ENCODE measurements at regions not wholly inside any gene's neighbourhood (a gene's known extent, or its start where the extent isn't known, plus 50 kb on each side); places are given as distances from the start of the nearest gene placed in this dataset.

DNA sequence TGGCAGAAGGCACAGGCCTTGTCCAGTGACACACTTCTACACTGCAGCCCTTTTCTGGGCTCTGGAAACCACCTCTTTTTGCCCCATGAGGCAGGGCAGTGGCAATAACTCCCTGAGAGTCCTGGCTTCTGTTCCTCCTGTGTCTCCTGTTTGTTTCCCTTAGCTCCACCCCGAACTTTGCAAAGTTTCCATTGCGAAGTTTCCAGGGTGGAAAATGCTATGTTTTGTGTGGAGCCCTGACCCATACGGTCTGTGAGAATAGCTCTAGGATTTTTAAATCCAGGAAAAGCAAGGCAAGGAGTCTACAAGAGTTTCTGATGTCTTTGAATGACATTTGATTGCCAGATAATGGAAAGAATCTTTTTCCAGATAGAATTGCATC is 92.2 kb upstream of the AKR1E2 start:
- H3K4me3 ChIP-seq (ENCODE audit: low read depth, low read length): no peak overlapping the region
- DNase-seq (ENCODE audit: low read depth): no peak
- TF ChIP-seq, protein P1, sequence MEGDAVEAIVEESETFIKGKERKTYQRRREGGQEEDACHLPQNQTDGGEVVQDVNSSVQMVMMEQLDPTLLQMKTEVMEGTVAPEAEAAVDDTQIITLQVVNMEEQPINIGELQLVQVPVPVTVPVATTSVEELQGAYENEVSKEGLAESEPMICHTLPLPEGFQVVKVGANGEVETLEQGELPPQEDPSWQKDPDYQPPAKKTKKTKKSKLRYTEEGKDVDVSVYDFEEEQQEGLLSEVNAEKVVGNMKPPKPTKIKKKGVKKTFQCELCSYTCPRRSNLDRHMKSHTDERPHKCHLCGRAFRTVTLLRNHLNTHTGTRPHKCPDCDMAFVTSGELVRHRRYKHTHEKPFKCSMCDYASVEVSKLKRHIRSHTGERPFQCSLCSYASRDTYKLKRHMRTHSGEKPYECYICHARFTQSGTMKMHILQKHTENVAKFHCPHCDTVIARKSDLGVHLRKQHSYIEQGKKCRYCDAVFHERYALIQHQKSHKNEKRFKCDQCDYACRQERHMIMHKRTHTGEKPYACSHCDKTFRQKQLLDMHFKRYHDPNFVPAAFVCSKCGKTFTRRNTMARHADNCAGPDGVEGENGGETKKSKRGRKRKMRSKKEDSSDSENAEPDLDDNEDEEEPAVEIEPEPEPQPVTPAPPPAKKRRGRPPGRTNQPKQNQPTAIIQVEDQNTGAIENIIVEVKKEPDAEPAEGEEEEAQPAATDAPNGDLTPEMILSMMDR (IDR thresholded peaks at IDR 0.05; ENCODE audit: low read depth, low read length): no peak
- TF ChIP-seq MAX (IDR thresholded peaks at IDR 0.05; ENCODE audit: low read depth, low read length) (no peak), MYC (IDR thresholded peaks at IDR 0.05; ENCODE audit: low read depth, low read length) (no peak), POLR2A (IDR thresholded peaks at IDR 0.05; ENCODE audit: extremely low read depth, insufficient read length) (no peak)

DNA sequence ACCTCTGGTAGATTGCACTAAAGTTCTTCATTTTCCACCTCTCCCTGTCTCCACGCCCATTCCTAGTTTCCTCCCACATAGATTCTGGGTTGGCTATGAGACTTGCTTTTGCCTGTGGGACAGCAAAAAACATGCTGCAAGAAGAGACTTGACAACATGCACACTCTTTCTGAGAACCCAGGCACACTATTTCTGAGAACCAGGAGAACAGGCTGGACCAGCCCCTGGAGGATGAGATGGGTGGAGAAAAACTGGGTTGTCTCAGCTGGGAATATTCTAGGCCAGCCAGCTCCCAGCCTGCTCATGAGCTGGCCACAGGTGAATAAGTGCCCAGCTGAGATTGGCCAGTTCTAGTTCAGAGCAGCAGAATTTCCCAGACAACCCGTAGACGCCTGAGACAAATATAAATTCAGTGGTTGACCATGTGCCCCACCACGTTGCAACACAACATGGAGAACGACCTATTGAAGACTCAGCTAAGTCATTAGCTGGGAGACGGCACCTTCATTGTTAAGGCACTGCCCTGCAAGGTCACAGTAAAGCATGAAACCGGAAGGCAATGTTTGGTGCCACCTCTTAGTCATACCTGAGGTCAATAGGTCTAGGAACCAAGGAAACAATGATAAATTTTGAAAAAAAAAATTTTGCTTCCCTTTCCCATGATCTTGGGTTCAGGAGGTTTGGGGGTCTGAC is 92.7 kb upstream of the AKR1E2 start:
- TF ChIP-seq MYC (IDR thresholded peaks at IDR 0.05; ENCODE audit: low read depth, low read length) (no peak), MAX (IDR thresholded peaks at IDR 0.05; ENCODE audit: low read depth, low read length) (no peak), POLR2A (IDR thresholded peaks at IDR 0.05; ENCODE audit: extremely low read depth, insufficient read length) (no peak)
- TF ChIP-seq, protein P1 (IDR thresholded peaks at IDR 0.05; ENCODE audit: low read depth, low read length): no peak
- DNase-seq (ENCODE audit: low read depth): peak; percentile 1
- H3K4me3 ChIP-seq (ENCODE audit: low read depth, low read length): no peak overlapping the region

- TF ChIP-seq POLR2A (IDR thresholded peaks at IDR 0.05; ENCODE audit: extremely low read depth, insufficient read length) (no peak), MAX (IDR thresholded peaks at IDR 0.05; ENCODE audit: low read depth, low read length) (no peak), MYC (IDR thresholded peaks at IDR 0.05; ENCODE audit: low read depth, low read length) (no peak)
- TF ChIP-seq, protein P1 (IDR thresholded peaks at IDR 0.05; ENCODE audit: low read depth, low read length): no peak
- H3K4me3 ChIP-seq (ENCODE audit: low read depth, low read length): no peak overlapping the region
- no peak for DNase-seq (ENCODE audit: low read depth)
Observed at GRCh38 chr10:4730998-4731397, 95.0 kb upstream of the AKR1E2 start.

GRCh38 chr10:4725917-4726606 is 99.9 kb upstream of the AKR1E2 start:
- no peak for TF ChIP-seq MYC (IDR thresholded peaks at IDR 0.05; ENCODE audit: low read depth, low read length)
- no peak overlapping the region for H3K4me3 ChIP-seq (ENCODE audit: low read depth, low read length)
- no peak for DNase-seq (ENCODE audit: low read depth)

GRCh38 chr10:4723860-4724259 is 102.1 kb upstream of the AKR1E2 start:
- TF ChIP-seq POLR2A (IDR thresholded peaks at IDR 0.05; ENCODE audit: extremely low read depth, insufficient read length): no peak
- no peak overlapping the region for H3K4me3 ChIP-seq (ENCODE audit: low read depth, low read length)
- DNase-seq (ENCODE audit: low read depth): no peak

DNA sequence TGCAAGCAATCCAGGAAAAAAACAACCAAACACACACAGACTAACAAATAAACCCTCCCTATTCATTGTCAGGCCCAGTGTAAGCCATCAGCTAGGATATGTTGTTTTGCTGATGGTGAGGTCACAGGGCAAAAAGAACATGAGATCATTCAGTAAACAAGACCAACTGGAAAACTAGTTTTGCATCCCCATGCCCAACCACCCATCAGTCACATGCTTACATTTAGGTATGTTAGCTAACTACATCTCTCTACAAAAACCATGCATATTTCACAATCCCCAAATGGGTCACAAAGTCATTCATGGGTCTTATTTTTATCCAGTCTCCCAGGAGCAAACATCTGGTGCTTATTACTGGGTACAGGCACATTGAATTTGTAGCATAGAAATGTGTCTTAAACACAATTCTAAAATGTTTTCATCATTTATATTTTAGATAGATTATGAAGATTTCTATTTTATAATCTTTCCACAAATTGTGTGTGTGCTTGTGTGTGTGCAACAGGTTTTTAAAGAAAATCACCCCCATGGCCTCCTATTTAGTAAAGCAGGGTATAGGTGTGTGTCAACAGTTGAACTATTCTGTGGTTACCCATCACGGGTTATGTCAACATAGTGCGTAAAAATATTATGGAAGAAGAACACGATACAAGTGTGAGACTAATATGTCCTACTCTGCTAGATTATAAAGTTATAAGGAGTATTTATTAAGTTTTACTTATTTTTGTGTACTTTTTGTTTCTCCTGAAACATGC is 103.8 kb upstream of the AKR1E2 start:
- no peak overlapping the region for H3K4me3 ChIP-seq (ENCODE audit: low read depth, low read length)
- no peak for TF ChIP-seq MYC (IDR thresholded peaks at IDR 0.05; ENCODE audit: low read depth, low read length)
- no peak for TF ChIP-seq MAX (IDR thresholded peaks at IDR 0.05; ENCODE audit: low read depth, low read length)
- no peak for TF ChIP-seq POLR2A (IDR thresholded peaks at IDR 0.05; ENCODE audit: extremely low read depth, insufficient read length)
- TF ChIP-seq, protein P1 (IDR thresholded peaks at IDR 0.05; ENCODE audit: low read depth, low read length): no peak
- no peak for DNase-seq (ENCODE audit: low read depth)

All from NB4 (cell line).